HG03025 (cell line): ENCODE measurements at regions not wholly inside any gene's neighbourhood (a gene's known extent, or its start where the extent isn't known, plus 50 kb on each side); places are given as distances from the start of the nearest gene placed in this dataset.

Source experiments
- ATAC-seq: cut with Tn5 transposase; IDR thresholded peaks from one replicate; pipeline ENCODE4 v1.9.1; 2021; ENCODE audit warnings: mild to moderate bottlenecking, moderate library complexity; ENCODE audit not compliant: unreplicated experiment, low FRiP score

GRCh38 chr11:116457336-116458007, 315.3 kb downstream of the BUD13 start:
- no peak for ATAC-seq

- no peak for ATAC-seq
These were observed 317.8 kb downstream of the BUD13 start for GRCh38 chr11:116454951-116455350.

- ATAC-seq, result no peak
These were observed 318.7 kb downstream of the BUD13 start for GRCh38 chr11:116454020-116454645.

GRCh38 chr11:116452461-116452860, 320.3 kb downstream of the BUD13 start:
- ATAC-seq, result no peak

- ATAC-seq, result no peak
These were observed 323.3 kb downstream of the BUD13 start for GRCh38 chr11:116449522-116449921.

- no peak for ATAC-seq
These were observed 326.5 kb downstream of the BUD13 start for GRCh38 chr11:116446048-116446941.

- ATAC-seq, result no peak
These were observed 327.4 kb downstream of the BUD13 start for GRCh38 chr11:116445108-116446047.

- ATAC-seq, result no peak
These were observed 330.5 kb downstream of the BUD13 start for GRCh38 chr11:116442238-116442752.

- no peak for ATAC-seq
These were observed 333.5 kb downstream of the BUD13 start for GRCh38 chr11:116439361-116439677.

GRCh38 chr11:116438651-116439360, 334.0 kb downstream of the BUD13 start:
- no peak for ATAC-seq

- ATAC-seq, result no peak
These were observed 337.8 kb downstream of the BUD13 start for GRCh38 chr11:116434986-116435385.

GRCh38 chr11:116432301-116432700, 340.5 kb downstream of the BUD13 start:
- ATAC-seq, result no peak

GRCh38 chr11:116431842-116432241, 340.9 kb downstream of the BUD13 start:
- ATAC-seq, result no peak

GRCh38 chr11:116428638-116428975, 344.2 kb downstream of the BUD13 start:
- no peak for ATAC-seq

GRCh38 chr11:116427903-116428637, 344.7 kb downstream of the BUD13 start:
- ATAC-seq, result no peak

GRCh38 chr11:116427337-116427902, 345.4 kb downstream of the BUD13 start:
- ATAC-seq, result no peak

- ATAC-seq, result no peak
These were observed 346.0 kb downstream of the BUD13 start for GRCh38 chr11:116426761-116427160.

GRCh38 chr11:116424615-116425261, 348.0 kb downstream of the BUD13 start:
- no peak for ATAC-seq
